K562 (cell line): ENCODE measurements at regions not wholly inside any gene's neighbourhood (a gene's known extent, or its start where the extent isn't known, plus 50 kb on each side); places are given as distances from the start of the nearest gene placed in this dataset.

ENCODE experiments used
- EWSR1 ChIP-seq: fragments of 450-650 bp; IDR thresholded peaks from 2 replicates; pipeline ENCODE4 v1.6.1; 2018; ENCODE audit warnings: borderline replicate concordance, mild to moderate bottlenecking, low read depth, moderate library complexity; ENCODE audit not compliant: partially characterized antibody
- ILK ChIP-seq: fragments of 450-650 bp; IDR thresholded peaks from 2 replicates; pipeline ENCODE4 v1.6.1; 2016; ENCODE audit warnings: missing genetic modification characterization, low read depth, mild to moderate bottlenecking, missing compliant biosample characterization, moderate library complexity, borderline replicate concordance
- NR3C1 ChIP-seq: sonication (generic); formaldehyde crosslinking; IDR thresholded peaks from 2 replicates; pipeline ENCODE4 v1.8.1; 2022; ENCODE audit warnings: missing genetic modification reagents
- SAP30 ChIP-seq: fragments of 200-600 bp; sonication (generic); IDR thresholded peaks from 2 replicates; pipeline ENCODE4 v1.6.1; 2012; ENCODE audit warnings: borderline replicate concordance, low read depth, mild to moderate bottlenecking, moderate library complexity, low read length, control low read depth, inconsistent platforms; ENCODE audit not compliant: insufficient read depth, poor library complexity, severe bottlenecking
- ZC3H8 ChIP-seq: fragments of 450-650 bp; IDR thresholded peaks from 2 replicates; pipeline ENCODE4 v1.6.1; 2017
- ZNF184 ChIP-seq: sonication (generic); formaldehyde crosslinking; IDR thresholded peaks from 2 replicates; pipeline ENCODE4 v1.5.0; 2020; ENCODE audit warnings: missing genetic modification reagents
- ZNF197 ChIP-seq: fragments of 200-800 bp; sonication (Bioruptor generic); IDR thresholded peaks from 2 replicates; pipeline ENCODE4 v1.6.1; 2016; ENCODE audit warnings: low read depth, missing genetic modification characterization, missing compliant biosample characterization
- TF ChIP-seq, protein P1 (sequence below): IDR thresholded peaks from 3 replicates; pipeline ENCODE4 v1.6.1; 2011; ENCODE audit warnings: borderline replicate concordance, mild to moderate bottlenecking; ENCODE audit not compliant: insufficient read length, insufficient read depth
- TF ChIP-seq, protein P2 (sequence below): fragments of 450-650 bp; conservative IDR thresholded peaks from 2 replicates; pipeline ENCODE4 v1.6.1; 2016; ENCODE audit warnings: missing genetic modification characterization, low read depth, mild to moderate bottlenecking, control low read depth, missing compliant biosample characterization
- TF ChIP-seq, protein P3 (sequence below): fragments of 450-650 bp; IDR thresholded peaks from 2 replicates; pipeline ENCODE4 v1.6.1; 2017; ENCODE audit warnings: antibody characterized with exemption

DNA sequence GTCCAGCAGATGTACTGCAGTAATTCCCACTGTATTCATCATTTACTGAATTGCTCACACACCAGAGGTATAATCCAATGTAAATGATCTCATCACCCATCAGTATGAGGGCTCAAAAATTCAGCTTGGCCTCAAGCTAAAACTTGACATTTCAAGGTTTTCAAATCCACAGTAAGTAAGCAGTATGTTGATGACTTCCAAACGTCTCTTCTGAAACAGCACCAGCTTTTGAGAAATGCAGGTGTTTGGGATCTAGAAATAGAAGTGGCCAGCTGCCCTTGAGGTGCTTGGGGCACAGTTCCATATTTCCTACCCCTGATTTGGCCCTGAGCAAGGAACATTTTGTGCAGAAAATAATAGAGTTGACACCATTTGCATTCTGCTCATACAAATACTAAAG is 388.0 kb upstream of the TUSC1 start (continued):
- TF ChIP-seq, protein P1, sequence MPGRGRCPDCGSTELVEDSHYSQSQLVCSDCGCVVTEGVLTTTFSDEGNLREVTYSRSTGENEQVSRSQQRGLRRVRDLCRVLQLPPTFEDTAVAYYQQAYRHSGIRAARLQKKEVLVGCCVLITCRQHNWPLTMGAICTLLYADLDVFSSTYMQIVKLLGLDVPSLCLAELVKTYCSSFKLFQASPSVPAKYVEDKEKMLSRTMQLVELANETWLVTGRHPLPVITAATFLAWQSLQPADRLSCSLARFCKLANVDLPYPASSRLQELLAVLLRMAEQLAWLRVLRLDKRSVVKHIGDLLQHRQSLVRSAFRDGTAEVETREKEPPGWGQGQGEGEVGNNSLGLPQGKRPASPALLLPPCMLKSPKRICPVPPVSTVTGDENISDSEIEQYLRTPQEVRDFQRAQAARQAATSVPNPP: no peak
- no peak for TF ChIP-seq ZNF197
- TF ChIP-seq ZNF184 (CRISPR knock-in tag): no peak
- no peak for TF ChIP-seq EWSR1
- TF ChIP-seq, protein P2, sequence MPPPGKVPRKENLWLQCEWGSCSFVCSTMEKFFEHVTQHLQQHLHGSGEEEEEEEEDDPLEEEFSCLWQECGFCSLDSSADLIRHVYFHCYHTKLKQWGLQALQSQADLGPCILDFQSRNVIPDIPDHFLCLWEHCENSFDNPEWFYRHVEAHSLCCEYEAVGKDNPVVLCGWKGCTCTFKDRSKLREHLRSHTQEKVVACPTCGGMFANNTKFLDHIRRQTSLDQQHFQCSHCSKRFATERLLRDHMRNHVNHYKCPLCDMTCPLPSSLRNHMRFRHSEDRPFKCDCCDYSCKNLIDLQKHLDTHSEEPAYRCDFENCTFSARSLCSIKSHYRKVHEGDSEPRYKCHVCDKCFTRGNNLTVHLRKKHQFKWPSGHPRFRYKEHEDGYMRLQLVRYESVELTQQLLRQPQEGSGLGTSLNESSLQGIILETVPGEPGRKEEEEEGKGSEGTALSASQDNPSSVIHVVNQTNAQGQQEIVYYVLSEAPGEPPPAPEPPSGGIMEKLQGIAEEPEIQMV (tag): no peak
- TF ChIP-seq, protein P3, sequence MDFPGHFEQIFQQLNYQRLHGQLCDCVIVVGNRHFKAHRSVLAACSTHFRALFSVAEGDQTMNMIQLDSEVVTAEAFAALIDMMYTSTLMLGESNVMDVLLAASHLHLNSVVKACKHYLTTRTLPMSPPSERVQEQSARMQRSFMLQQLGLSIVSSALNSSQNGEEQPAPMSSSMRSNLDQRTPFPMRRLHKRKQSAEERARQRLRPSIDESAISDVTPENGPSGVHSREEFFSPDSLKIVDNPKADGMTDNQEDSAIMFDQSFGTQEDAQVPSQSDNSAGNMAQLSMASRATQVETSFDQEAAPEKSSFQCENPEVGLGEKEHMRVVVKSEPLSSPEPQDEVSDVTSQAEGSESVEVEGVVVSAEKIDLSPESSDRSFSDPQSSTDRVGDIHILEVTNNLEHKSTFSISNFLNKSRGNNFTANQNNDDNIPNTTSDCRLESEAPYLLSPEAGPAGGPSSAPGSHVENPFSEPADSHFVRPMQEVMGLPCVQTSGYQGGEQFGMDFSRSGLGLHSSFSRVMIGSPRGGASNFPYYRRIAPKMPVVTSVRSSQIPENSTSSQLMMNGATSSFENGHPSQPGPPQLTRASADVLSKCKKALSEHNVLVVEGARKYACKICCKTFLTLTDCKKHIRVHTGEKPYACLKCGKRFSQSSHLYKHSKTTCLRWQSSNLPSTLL: no peak
- TF ChIP-seq SAP30: no peak
- TF ChIP-seq ZC3H8: no peak
- TF ChIP-seq NR3C1 (CRISPR knock-in tag): no peak
- no peak for TF ChIP-seq ILK (tag)
